ENCODE measurements at regions not wholly inside any gene's neighbourhood (a gene's known extent, or its start where the extent isn't known, plus 50 kb on each side); places are given as distances from the start of the nearest gene placed in this dataset.

DNA sequence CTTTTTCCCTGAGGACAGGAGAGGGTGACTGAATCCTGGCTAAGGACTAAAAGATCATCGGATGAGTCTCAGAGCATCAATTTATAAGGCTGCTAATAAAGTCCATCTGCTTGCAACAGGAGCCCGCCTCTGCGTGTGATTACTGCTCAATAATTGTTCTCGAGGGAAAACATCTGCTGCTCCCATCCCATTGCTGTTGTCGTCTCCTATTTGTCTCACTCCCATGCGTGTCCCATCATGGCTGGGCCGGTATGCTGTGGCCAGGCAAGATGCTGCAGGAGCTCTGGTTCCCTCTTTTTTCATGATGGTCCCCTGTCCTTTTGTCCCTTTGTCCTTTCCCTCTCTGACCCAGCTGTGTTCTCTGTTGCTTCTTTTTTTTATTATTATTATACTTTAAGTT is 121.2 kb downstream of the SPATA19 start:
- no peak for DNase-seq (ENCODE audit: low read depth)
- no peak overlapping the region for H3K4me3 ChIP-seq (ENCODE audit: low read depth, low read length)
- TF ChIP-seq, protein P1, sequence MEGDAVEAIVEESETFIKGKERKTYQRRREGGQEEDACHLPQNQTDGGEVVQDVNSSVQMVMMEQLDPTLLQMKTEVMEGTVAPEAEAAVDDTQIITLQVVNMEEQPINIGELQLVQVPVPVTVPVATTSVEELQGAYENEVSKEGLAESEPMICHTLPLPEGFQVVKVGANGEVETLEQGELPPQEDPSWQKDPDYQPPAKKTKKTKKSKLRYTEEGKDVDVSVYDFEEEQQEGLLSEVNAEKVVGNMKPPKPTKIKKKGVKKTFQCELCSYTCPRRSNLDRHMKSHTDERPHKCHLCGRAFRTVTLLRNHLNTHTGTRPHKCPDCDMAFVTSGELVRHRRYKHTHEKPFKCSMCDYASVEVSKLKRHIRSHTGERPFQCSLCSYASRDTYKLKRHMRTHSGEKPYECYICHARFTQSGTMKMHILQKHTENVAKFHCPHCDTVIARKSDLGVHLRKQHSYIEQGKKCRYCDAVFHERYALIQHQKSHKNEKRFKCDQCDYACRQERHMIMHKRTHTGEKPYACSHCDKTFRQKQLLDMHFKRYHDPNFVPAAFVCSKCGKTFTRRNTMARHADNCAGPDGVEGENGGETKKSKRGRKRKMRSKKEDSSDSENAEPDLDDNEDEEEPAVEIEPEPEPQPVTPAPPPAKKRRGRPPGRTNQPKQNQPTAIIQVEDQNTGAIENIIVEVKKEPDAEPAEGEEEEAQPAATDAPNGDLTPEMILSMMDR (IDR thresholded peaks at IDR 0.05; ENCODE audit: control insufficient read depth, extremely low read depth, insufficient read depth), result no peak

DNA sequence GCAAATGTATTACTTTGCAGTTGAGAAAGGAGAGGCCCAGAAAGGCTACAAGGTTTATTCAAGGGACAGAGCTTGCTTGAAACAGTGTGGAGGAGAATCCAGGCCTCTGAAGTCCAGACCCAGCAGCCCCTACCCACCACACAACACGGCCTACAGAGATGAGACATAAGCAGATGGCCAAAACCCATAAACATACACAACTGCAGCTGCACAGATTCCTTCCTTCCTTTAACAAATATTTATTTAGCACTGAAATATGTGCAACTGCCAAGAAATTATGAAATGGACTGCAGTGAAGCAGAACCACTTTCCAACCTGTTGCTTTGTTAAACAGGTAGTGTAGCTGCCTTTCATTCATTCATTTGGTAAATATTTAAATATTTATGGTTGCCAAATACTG is 122.3 kb downstream of the SPATA19 start:
- TF ChIP-seq, protein P1 (IDR thresholded peaks at IDR 0.05; ENCODE audit: control insufficient read depth, extremely low read depth, insufficient read depth), result no peak
- H3K4me3 ChIP-seq (ENCODE audit: low read depth, low read length), result no peak overlapping the region
- peak; percentile 73 for DNase-seq (ENCODE audit: low read depth)

DNA sequence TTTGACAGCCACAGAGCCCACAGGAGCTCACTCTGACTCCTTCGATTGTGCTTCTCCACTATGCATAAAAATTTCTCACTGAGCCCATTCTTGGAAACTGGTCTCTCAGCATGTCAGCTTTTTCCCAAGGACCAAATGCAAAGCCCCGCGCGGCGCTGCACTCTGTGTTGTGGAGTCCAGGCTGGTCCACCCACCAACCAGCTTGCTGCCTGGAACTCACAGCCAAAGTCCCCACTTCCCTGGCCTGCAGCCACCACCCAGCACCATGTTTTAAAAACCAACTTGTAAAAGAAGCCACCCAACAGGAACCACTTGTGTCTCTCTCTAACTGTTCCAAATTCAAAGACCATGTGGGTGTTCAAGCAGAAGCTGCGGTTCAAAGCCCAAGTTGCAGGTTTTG is 124.4 kb downstream of the SPATA19 start:
- DNase-seq (ENCODE audit: low read depth), result no peak
- TF ChIP-seq, protein P1 (IDR thresholded peaks at IDR 0.05; ENCODE audit: control insufficient read depth, extremely low read depth, insufficient read depth), result no peak

GRCh38 chr11:133719532-133720235 is 125.6 kb downstream of the SPATA19 start:
- no peak for DNase-seq (ENCODE audit: low read depth)
- H3K4me3 ChIP-seq (ENCODE audit: low read depth, low read length), result no peak overlapping the region
- TF ChIP-seq, protein P1 (IDR thresholded peaks at IDR 0.05; ENCODE audit: control insufficient read depth, extremely low read depth, insufficient read depth), result no peak

More for the DNA sequence above, 124.4 kb downstream of the SPATA19 start:
- no peak overlapping the region for H3K4me3 ChIP-seq (ENCODE audit: low read depth, low read length)

GRCh38 chr11:133718831-133719230 is 126.5 kb downstream of the SPATA19 start:
- TF ChIP-seq, protein P1 (IDR thresholded peaks at IDR 0.05; ENCODE audit: control insufficient read depth, extremely low read depth, insufficient read depth), result no peak

GRCh38 chr11:133718238-133718637 is 127.1 kb downstream of the SPATA19 start:
- no peak for DNase-seq (ENCODE audit: low read depth)
- TF ChIP-seq, protein P1 (IDR thresholded peaks at IDR 0.05; ENCODE audit: control insufficient read depth, extremely low read depth, insufficient read depth), result no peak
- H3K4me3 ChIP-seq (ENCODE audit: low read depth, low read length), result no peak overlapping the region

More at GRCh38 chr11:133718831-133719230, 126.5 kb downstream of the SPATA19 start:
- no peak overlapping the region for H3K4me3 ChIP-seq (ENCODE audit: low read depth, low read length)
- DNase-seq (ENCODE audit: low read depth), result no peak

GRCh38 chr11:133716602-133717001 is 128.7 kb downstream of the SPATA19 start:
- no peak overlapping the region for H3K4me3 ChIP-seq (ENCODE audit: low read depth, low read length)
- TF ChIP-seq, protein P1 (IDR thresholded peaks at IDR 0.05; ENCODE audit: control insufficient read depth, extremely low read depth, insufficient read depth), result no peak

More at GRCh38 chr11:133716602-133717001, 128.7 kb downstream of the SPATA19 start:
- no peak for DNase-seq (ENCODE audit: low read depth)

Measured in LNCaP clone FGC (cell line).